ENCODE measurements at regions not wholly inside any gene's neighbourhood (a gene's known extent, or its start where the extent isn't known, plus 50 kb on each side); places are given as distances from the start of the nearest gene placed in this dataset.

- TF ChIP-seq CTCF (IDR thresholded peaks at IDR 0.05; ENCODE audit: insufficient read depth, low read length) (no peak), SPI1 (IDR thresholded peaks at IDR 0.05; ENCODE audit: borderline replicate concordance, low read depth) (no peak), GABPA (IDR thresholded peaks at IDR 0.05; ENCODE audit: low read depth) (no peak)
Measured at GRCh38 chr3:40780925-40781406, 256.2 kb downstream of the ZNF621 start.
